CD14-positive monocyte (primary cell): ENCODE measurements at regions not wholly inside any gene's neighbourhood (a gene's known extent, or its start where the extent isn't known, plus 50 kb on each side); places are given as distances from the start of the nearest gene placed in this dataset.

ENCODE experiments used
- DNase-seq, 3 donors: peaks; one replicate each; pipeline ENCODE4 v3.0.0-alpha.2; 2011 to 2022
- H2AFZ ChIP-seq: 2 replicates; pipeline ENCODE4 v1.6.0; 2012; ENCODE audit warnings: mild to moderate bottlenecking, low read depth, low read length, inconsistent platforms; ENCODE audit not compliant: insufficient read depth, poor library complexity, severe bottlenecking
- H3K27ac ChIP-seq, 2 donors: 1 replicate in 1 of 2; 2 replicates in 1 of 2; pipeline ENCODE4 v1.5.1; 2012 to 2013; ENCODE audit warnings: low read length in 2 of 2, control low read depth in 1 of 2, inconsistent platforms in 1 of 2, low read depth in 1 of 2, mild to moderate bottlenecking in 1 of 2
- H3K27me3 ChIP-seq, 2 donors: one replicate each; pipeline versions ENCODE4 v1.6.0 to v1.6.1; 2011 to 2013; ENCODE audit warnings: low read length in 2 of 2; ENCODE audit not compliant: control insufficient read depth in 2 of 2, insufficient read depth in 2 of 2
- H3K36me3 ChIP-seq, 2 donors: replicated peaks in 1 of 2; 1 replicate in 1 of 2; 2 replicates in 1 of 2; pipeline versions ENCODE4 v1.5.1 to v1.6.1; 2012 to 2013; ENCODE audit warnings: low read length in 2 of 2, control low read depth in 1 of 2, inconsistent platforms in 1 of 2, mild to moderate bottlenecking in 1 of 2; ENCODE audit not compliant: insufficient read depth in 2 of 2, control insufficient read depth in 1 of 2
- H3K4me1 ChIP-seq, 2 donors: 1 replicate in 1 of 2; 2 replicates in 1 of 2; pipeline versions ENCODE4 v1.5.1 to v1.6.1; 2012 to 2013; ENCODE audit warnings: low read length in 2 of 2, control low read depth in 1 of 2, inconsistent platforms in 1 of 2, mild to moderate bottlenecking in 1 of 2, moderate library complexity in 1 of 2; ENCODE audit not compliant: insufficient read depth in 2 of 2, control insufficient read depth in 1 of 2
- H3K4me2 ChIP-seq: replicated peaks from 2 replicates; pipeline ENCODE3; 2012; ENCODE audit warnings: low read length, moderate library complexity, mild to moderate bottlenecking; ENCODE audit not compliant: poor library complexity, severe bottlenecking; ENCODE audit errors: extremely low read depth
- H3K4me3 ChIP-seq, 3 experiments: fragments of 200-600 bp in 1 of 3; sonication (generic) in 1 of 3; replicated peaks in 1 of 3; 1 replicate in 2 of 3; 2 replicates in 1 of 3; pipeline ENCODE4 v1.5.1; 2011 to 2013; ENCODE audit warnings: low read length in 3 of 3, mild to moderate bottlenecking in 3 of 3, control low read depth in 2 of 3, low read depth in 2 of 3, inconsistent platforms in 1 of 3, moderate library complexity in 1 of 3
- H3K79me2 ChIP-seq: 2 replicates; pipeline ENCODE4 v1.6.0; 2012; ENCODE audit warnings: mild to moderate bottlenecking, control low read depth, inconsistent platforms, low read length, moderate library complexity; ENCODE audit not compliant: insufficient read depth
- H3K9ac ChIP-seq: 2 replicates; pipeline ENCODE4 v1.6.0; 2017; ENCODE audit warnings: low read length, mild to moderate bottlenecking; ENCODE audit not compliant: insufficient read depth, poor library complexity, severe bottlenecking
- H3K9me3 ChIP-seq, 2 donors: replicated peaks in 1 of 2; 1 replicate in 1 of 2; 2 replicates in 1 of 2; pipeline versions ENCODE4 v1.5.1 to v1.6.1; 2012 to 2013; ENCODE audit warnings: low read length in 2 of 2, control low read depth in 1 of 2; ENCODE audit not compliant: control insufficient read depth in 1 of 2, insufficient read depth in 1 of 2
- H4K20me1 ChIP-seq: 2 replicates; pipeline ENCODE4 v1.6.0; 2012; ENCODE audit warnings: mild to moderate bottlenecking, low read length, control low read depth, moderate library complexity; ENCODE audit not compliant: insufficient read depth
- H3K27ac Mint-ChIP-seq, 7 donors: one replicate each; pipeline ENCODE4 v1.8.0; 2020; ENCODE audit warnings: mild to moderate bottlenecking in 7 of 7, mixed read lengths in 7 of 7, moderate library complexity in 6 of 7, inconsistent platforms in 2 of 7
- H3K27me3 Mint-ChIP-seq, 3 donors: one replicate each; pipeline ENCODE4 v1.8.0; 2021 to 2022; ENCODE audit warnings: low read depth in 3 of 3, mild to moderate bottlenecking in 3 of 3, mixed read lengths in 3 of 3, moderate library complexity in 3 of 3, inconsistent platforms in 1 of 3
- H3K36me3 Mint-ChIP-seq, 2 donors: one replicate each; pipeline ENCODE4 v1.8.0; 2020; ENCODE audit warnings: mixed read lengths in 2 of 2, inconsistent platforms in 1 of 2, mild to moderate bottlenecking in 1 of 2
- H3K4me1 Mint-ChIP-seq: one replicate; pipeline ENCODE4 v1.8.0; 2020; ENCODE audit warnings: mild to moderate bottlenecking, mixed read lengths
- H3K4me3 Mint-ChIP-seq, 2 donors: one replicate each; pipeline ENCODE4 v1.8.0; 2020; ENCODE audit warnings: mild to moderate bottlenecking in 2 of 2, mixed read lengths in 2 of 2, moderate library complexity in 1 of 2
- H3K9me3 Mint-ChIP-seq, 7 donors: one replicate each; pipeline ENCODE4 v1.8.0; 2020 to 2022; ENCODE audit warnings: mixed read lengths in 7 of 7, mild to moderate bottlenecking in 6 of 7, moderate library complexity in 6 of 7, inconsistent platforms in 2 of 7
- CTCF ChIP-seq: fragments of 200-600 bp; IDR thresholded peaks from one replicate; pipeline ENCODE4 v1.8.0; 2022; ENCODE audit warnings: antibody characterized with exemption, mild to moderate bottlenecking
- WGBS: methylation state at CpG from one replicate; pipeline ENCODE4 v1.1.5; 2013; ENCODE audit warnings: missing lambda C conversion rate; ENCODE audit not compliant: insufficient coverage; 5-methylcytosine and 5-hydroxymethylcytosine counted together
- intact Hi-C, 2 donors: fragments of 100-400 bp; cut with micrococcal nuclease; formaldehyde crosslinking; loops; one replicate each; pipeline versions ENCODE4 v1.15.0 to v1.15.1; 2023

- Histone ChIP-seq H3K4me3 (no peak overlapping the region), H3K27ac (no peak overlapping the region), H3K4me1 (no peaks in the 10 kb centered on the region), H4K20me1 (no peaks in the 10 kb centered on the region), H3K9me3 (no peaks in the 10 kb centered on the region), H3K36me3 (no peaks in the 10 kb centered on the region), H2AFZ (no peak overlapping the region), H3K9ac (no peak overlapping the region), H3K79me2 (no peaks in the 10 kb centered on the region), H3K4me2 (no peak overlapping the region), H3K27me3 (no peaks in the 10 kb centered on the region)
- no peak overlapping the region for H3K4me3 Mint-ChIP-seq
- 100% methylated on average over 1 of the region's 3 CpGs for WGBS
- H3K4me1 Mint-ChIP-seq, result no peaks in the 10 kb centered on the region
- no peaks in the 10 kb centered on the region for H3K36me3 Mint-ChIP-seq
- DNase-seq, result no peak
- TF ChIP-seq CTCF, result no peak
- H3K27me3 Mint-ChIP-seq, result peaks cover 0 to 2% (median 0%) of the 10 kb centered on the region in 3 donors
- H3K27ac Mint-ChIP-seq, result no peak overlapping the region
- intact Hi-C loops, result no loop called here
- H3K9me3 Mint-ChIP-seq, result peaks cover 0 to 3% (median 0%) of the 10 kb centered on the region in 7 donors
Observed at GRCh38 chr5:74112372-74113195, 486.6 kb downstream of the ARHGEF28 start.

GRCh38 chr5:74111764-74112163 is 485.8 kb downstream of the ARHGEF28 start:
- Mint-ChIP-seq H3K36me3 (no peaks in the 10 kb centered on the region), H3K4me1 (no peaks in the 10 kb centered on the region), H3K27me3 (peaks cover 0 to 2% (median 0%) of the 10 kb centered on the region in 3 donors), H3K4me3 (no peak overlapping the region), H3K9me3 (peaks cover 0 to 3% (median 0%) of the 10 kb centered on the region in 7 donors), H3K27ac (no peak overlapping the region)
- Histone ChIP-seq H4K20me1 (no peaks in the 10 kb centered on the region), H3K27ac (no peak overlapping the region), H3K9ac (no peak overlapping the region), H3K79me2 (no peaks in the 10 kb centered on the region), H3K4me3 (no peak overlapping the region), H3K4me2 (no peak overlapping the region), H2AFZ (no peak overlapping the region), H3K36me3 (no peaks in the 10 kb centered on the region), H3K27me3 (no peaks in the 10 kb centered on the region), H3K4me1 (no peaks in the 10 kb centered on the region), H3K9me3 (no peaks in the 10 kb centered on the region)
- TF ChIP-seq CTCF, result no peak
- intact Hi-C loops, result no loop called here
- WGBS, result no CpG with 5 or more reads among the region's 2 CpGs
- DNase-seq, result no peak
